Parathyroid adenoma (tissue), 2 donors: ENCODE measurements at regions not wholly inside any gene's neighbourhood (a gene's known extent, or its start where the extent isn't known, plus 50 kb on each side); places are given as distances from the start of the nearest gene placed in this dataset.

Experiments used
- H2AFZ ChIP-seq: fragments of 300-600 bp; sonication (generic); one replicate; pipeline ENCODE4 v1.7.0; 2017; ENCODE audit warnings: antibody characterized with exemption, mild to moderate bottlenecking
- H3K27ac ChIP-seq: fragments of 300-600 bp; sonication (generic); one replicate; pipeline ENCODE4 v1.7.0; 2017
- H3K27me3 ChIP-seq: fragments of 300-600 bp; sonication (generic); one replicate; pipeline ENCODE4 v1.7.0; 2017; ENCODE audit warnings: low read length; ENCODE audit not compliant: control insufficient read depth, insufficient read depth
- H3K36me3 ChIP-seq: fragments of 300-600 bp; sonication (generic); one replicate; pipeline ENCODE4 v1.7.0; 2017; ENCODE audit warnings: low read length; ENCODE audit not compliant: control insufficient read depth, insufficient read depth
- H3K4me1 ChIP-seq: fragments of 300-600 bp; sonication (generic); one replicate; pipeline ENCODE4 v1.7.0; 2017; ENCODE audit warnings: control low read depth
- H3K4me2 ChIP-seq: fragments of 300-600 bp; sonication (generic); one replicate; pipeline ENCODE4 v1.7.0; 2017; ENCODE audit warnings: low read length
- H3K4me3 ChIP-seq: fragments of 300-600 bp; sonication (generic); one replicate; pipeline ENCODE4 v1.7.0; 2017; ENCODE audit warnings: low read depth, low read length
- H3K79me2 ChIP-seq: fragments of 300-600 bp; sonication (generic); one replicate; pipeline ENCODE4 v1.7.0; 2017; ENCODE audit warnings: control low read depth
- H3K9ac ChIP-seq: fragments of 300-600 bp; sonication (generic); one replicate; pipeline ENCODE4 v1.7.0; 2017; ENCODE audit warnings: mild to moderate bottlenecking
- H3K9me3 ChIP-seq: fragments of 300-600 bp; sonication (generic); one replicate; pipeline ENCODE4 v1.7.0; 2017; ENCODE audit warnings: low read length; ENCODE audit not compliant: control insufficient read depth
- TF ChIP-seq, protein P1 (sequence below): fragments of 300-600 bp; sonication (generic); IDR thresholded peaks from one replicate; pipeline ENCODE4 v1.7.0; 2017; ENCODE audit warnings: antibody characterized with exemption, mild to moderate bottlenecking
- donor health status: primary hyperparathyroidism.

DNA sequence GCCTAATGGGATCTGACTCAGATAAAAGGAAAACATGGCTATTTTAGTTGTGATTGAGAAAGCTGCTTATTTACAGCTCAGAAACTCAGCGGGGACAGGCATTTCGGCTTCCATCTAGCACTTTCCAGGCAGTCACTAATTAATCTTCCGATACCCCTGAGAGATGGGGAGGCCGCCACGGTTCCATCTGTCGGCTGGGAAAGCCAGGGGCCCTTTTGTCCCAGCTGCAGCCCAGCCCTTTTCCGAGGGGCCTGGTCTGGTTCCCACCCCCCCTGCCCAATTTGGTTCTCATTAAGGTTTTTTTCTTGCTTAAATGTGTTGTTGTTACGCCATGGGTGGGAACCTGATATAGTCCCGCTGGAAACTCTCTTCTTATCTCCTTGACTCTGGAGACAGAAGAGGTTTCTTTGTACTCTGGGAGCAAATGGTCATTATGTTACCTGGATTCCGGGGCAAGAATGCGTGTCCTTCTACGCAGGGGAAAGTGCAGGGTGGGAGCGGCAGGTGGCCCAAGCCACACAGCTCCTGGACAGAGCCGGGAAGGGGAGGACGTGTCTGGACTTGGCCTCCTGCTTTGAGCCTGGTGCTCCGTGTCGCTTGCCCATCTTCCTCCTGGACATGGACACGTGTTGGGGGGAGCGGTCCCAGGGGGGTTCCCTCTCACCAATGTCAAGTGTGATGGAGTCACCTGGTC lies 50.9 kb upstream of the GSE1 start:
- Histone ChIP-seq H3K4me1 (peaks cover 45% of the 10 kb centered on the region), H3K9me3 (no peaks in the 10 kb centered on the region), H3K4me3 (no peak overlapping the region), H2AFZ (no peak overlapping the region), H3K9ac (no peak overlapping the region), H3K4me2 (peak overlapping the region; percentile 4), H3K36me3 (no peaks in the 10 kb centered on the region), H3K27me3 (no peaks in the 10 kb centered on the region), H3K79me2 (peaks cover 75% of the 10 kb centered on the region), H3K27ac (no peak overlapping the region)
- TF ChIP-seq, protein P1, sequence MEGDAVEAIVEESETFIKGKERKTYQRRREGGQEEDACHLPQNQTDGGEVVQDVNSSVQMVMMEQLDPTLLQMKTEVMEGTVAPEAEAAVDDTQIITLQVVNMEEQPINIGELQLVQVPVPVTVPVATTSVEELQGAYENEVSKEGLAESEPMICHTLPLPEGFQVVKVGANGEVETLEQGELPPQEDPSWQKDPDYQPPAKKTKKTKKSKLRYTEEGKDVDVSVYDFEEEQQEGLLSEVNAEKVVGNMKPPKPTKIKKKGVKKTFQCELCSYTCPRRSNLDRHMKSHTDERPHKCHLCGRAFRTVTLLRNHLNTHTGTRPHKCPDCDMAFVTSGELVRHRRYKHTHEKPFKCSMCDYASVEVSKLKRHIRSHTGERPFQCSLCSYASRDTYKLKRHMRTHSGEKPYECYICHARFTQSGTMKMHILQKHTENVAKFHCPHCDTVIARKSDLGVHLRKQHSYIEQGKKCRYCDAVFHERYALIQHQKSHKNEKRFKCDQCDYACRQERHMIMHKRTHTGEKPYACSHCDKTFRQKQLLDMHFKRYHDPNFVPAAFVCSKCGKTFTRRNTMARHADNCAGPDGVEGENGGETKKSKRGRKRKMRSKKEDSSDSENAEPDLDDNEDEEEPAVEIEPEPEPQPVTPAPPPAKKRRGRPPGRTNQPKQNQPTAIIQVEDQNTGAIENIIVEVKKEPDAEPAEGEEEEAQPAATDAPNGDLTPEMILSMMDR = no peak

DNA sequence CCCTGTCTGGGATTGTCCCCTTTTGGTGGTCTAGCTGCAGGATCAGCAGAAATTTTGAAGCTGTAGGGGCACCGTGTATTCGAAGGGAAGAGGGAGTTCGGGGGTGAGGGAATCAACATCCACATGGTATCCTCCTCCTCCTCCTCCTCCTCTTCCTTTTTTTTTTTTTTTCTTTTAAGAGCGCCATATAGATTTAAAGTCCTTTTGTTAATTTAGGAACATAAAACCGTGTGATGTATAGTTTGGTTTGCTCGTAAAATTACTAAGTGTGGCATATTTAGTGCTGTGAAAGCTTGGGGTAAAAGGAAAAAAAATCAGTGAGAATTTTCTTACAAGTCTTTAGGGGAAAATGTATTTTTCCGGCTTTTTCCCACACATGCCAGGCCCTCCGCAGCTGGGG lies 50.1 kb upstream of the GSE1 start:
- no peaks in the 10 kb centered on the region for H3K27me3 ChIP-seq
- no peak overlapping the region for H3K9ac ChIP-seq
- H2AFZ ChIP-seq = no peak overlapping the region
- H3K9me3 ChIP-seq = no peaks in the 10 kb centered on the region
- TF ChIP-seq, protein P1 = no peak
- peak overlapping the region; percentile 43 for H3K4me2 ChIP-seq
- peak overlapping the region; percentile 43 for H3K27ac ChIP-seq
- peak overlapping the region; percentile 1 for H3K4me3 ChIP-seq
- H3K79me2 ChIP-seq = peaks cover 82% of the 10 kb centered on the region
- H3K4me1 ChIP-seq = peaks cover 46% of the 10 kb centered on the region
- H3K36me3 ChIP-seq = no peaks in the 10 kb centered on the region
